GM21447 (cell line): ENCODE measurements at regions not wholly inside any gene's neighbourhood (a gene's known extent, or its start where the extent isn't known, plus 50 kb on each side); places are given as distances from the start of the nearest gene placed in this dataset.

Experiments used
- ATAC-seq: cut with Tn5 transposase; IDR thresholded peaks from one replicate; pipeline ENCODE4 v1.9.1; 2021; ENCODE audit not compliant: unreplicated experiment

- no peak for ATAC-seq
These were observed 56.3 kb upstream of the FAM3C start for GRCh38 chr7:121452389-121452788.

- ATAC-seq, result no peak
These were observed 55.4 kb upstream of the FAM3C start for GRCh38 chr7:121451367-121452094.

GRCh38 chr7:121450631-121451198 is 54.6 kb upstream of the FAM3C start:
- no peak for ATAC-seq

GRCh38 chr7:121449735-121450240 is 53.7 kb upstream of the FAM3C start:
- ATAC-seq, result no peak

- no peak for ATAC-seq
These were observed 53.2 kb upstream of the FAM3C start for GRCh38 chr7:121449329-121449728.

GRCh38 chr7:121448429-121448828 is 52.3 kb upstream of the FAM3C start:
- ATAC-seq, result no peak

GRCh38 chr7:121447911-121448300 is 51.8 kb upstream of the FAM3C start:
- ATAC-seq, result no peak

- no peak for ATAC-seq
These were observed 51.3 kb upstream of the FAM3C start for GRCh38 chr7:121447243-121447910.

GRCh38 chr7:121446526-121446925 is 50.4 kb upstream of the FAM3C start:
- ATAC-seq, result no peak
